ENCODE measurements at regions not wholly inside any gene's neighbourhood (a gene's known extent, or its start where the extent isn't known, plus 50 kb on each side); places are given as distances from the start of the nearest gene placed in this dataset.
"Not testable (repeated sequence)": the region's sequence is repeated elsewhere in the genome, so short reads cannot be mapped to it uniquely, and the experiment has no call there.

DNA sequence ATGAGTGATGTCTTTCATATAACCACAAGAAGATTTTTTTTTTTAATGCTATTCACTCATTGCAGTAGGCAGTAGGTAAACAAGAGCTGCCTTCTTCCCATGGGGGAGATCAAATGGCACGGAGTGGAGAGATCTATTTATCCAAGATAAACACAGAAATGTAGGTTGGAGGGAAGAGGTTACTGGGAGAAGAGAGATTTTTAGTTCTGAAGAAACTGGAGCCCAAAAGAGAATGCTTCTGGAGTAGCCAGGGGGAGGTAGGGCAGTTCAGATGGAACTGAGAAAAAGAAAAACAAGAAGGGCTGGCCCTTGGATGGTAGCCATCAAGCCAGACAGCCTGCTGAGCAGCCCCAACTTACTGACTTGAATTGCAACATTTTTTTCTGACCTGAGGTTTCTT is 270.1 kb upstream of the TPK1 start:
- H3K4me3 ChIP-seq (ENCODE audit: low read depth in 1 of 2, low read length in 1 of 2) = no peak overlapping the region
- H3K27me3 ChIP-seq = no peaks in the 10 kb centered on the region
- no peak overlapping the region for H3K27ac ChIP-seq
- H3K36me3 ChIP-seq = no peaks in the 10 kb centered on the region
- TF ChIP-seq CTCF (IDR thresholded peaks at IDR 0.05) = no peak
- H3K4me1 ChIP-seq (ENCODE audit: control insufficient read depth in 1 of 2, insufficient read depth in 1 of 2, low read depth in 1 of 2, low read length in 1 of 2) = no peaks in the 10 kb centered on the region
- H3K9me3 ChIP-seq = no peaks in the 10 kb centered on the region

- Histone ChIP-seq H3K9me3 (no peaks in the 10 kb centered on the region), H3K4me3 (ENCODE audit: low read depth in 1 of 2, low read length in 1 of 2) (no peak overlapping the region)
Measured at GRCh38 chr7:145105561-145105960, 269.7 kb upstream of the TPK1 start.

DNA sequence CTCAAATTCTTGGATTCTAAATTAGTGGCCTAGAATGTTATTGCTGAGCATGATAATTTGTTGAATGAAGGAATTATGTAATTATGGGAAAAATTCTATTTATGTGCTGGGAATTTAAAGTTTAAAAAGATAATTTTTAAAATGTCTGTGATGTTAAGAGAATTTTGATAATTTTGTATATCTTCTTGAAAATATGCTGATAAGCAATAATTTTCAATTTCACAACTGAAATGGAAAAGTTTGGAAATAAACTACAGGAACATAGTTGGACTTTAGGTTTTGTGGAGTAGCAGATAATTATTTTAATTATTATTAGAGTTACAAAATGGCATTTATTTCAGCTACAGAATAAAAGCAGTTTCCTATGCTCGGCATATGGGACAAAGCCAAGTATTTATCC is 268.5 kb upstream of the TPK1 start:
- H3K4me3 ChIP-seq (ENCODE audit: low read depth in 1 of 2, low read length in 1 of 2) = no peak overlapping the region
- no peak overlapping the region for H3K27ac ChIP-seq
- no peaks in the 10 kb centered on the region for H3K9me3 ChIP-seq
- no peak for TF ChIP-seq CTCF (IDR thresholded peaks at IDR 0.05)
- no peaks in the 10 kb centered on the region for H3K27me3 ChIP-seq
- H3K4me1 ChIP-seq (ENCODE audit: control insufficient read depth in 1 of 2, insufficient read depth in 1 of 2, low read depth in 1 of 2, low read length in 1 of 2) = no peaks in the 10 kb centered on the region
- H3K36me3 ChIP-seq = no peaks in the 10 kb centered on the region

More at GRCh38 chr7:145105561-145105960, 269.7 kb upstream of the TPK1 start:
- Histone ChIP-seq H3K27ac (no peak overlapping the region), H3K27me3 (no peaks in the 10 kb centered on the region), H3K36me3 (no peaks in the 10 kb centered on the region), H3K4me1 (ENCODE audit: control insufficient read depth in 1 of 2, insufficient read depth in 1 of 2, low read depth in 1 of 2, low read length in 1 of 2) (no peaks in the 10 kb centered on the region)
- TF ChIP-seq CTCF (IDR thresholded peaks at IDR 0.05) = no peak

- H3K9me3 ChIP-seq; H3K36me3 ChIP-seq; H3K4me3 ChIP-seq (ENCODE audit: low read depth in 1 of 2, low read length in 1 of 2); H3K27me3 ChIP-seq; H3K4me1 ChIP-seq (ENCODE audit: control insufficient read depth in 1 of 2, insufficient read depth in 1 of 2, low read depth in 1 of 2, low read length in 1 of 2); H3K27ac ChIP-seq: not testable (repeated sequence)
Measured at GRCh38 chr7:145102199-145102598, 266.3 kb upstream of the TPK1 start.

GRCh38 chr7:145092766-145093165 is 256.9 kb upstream of the TPK1 start:
- no peak for TF ChIP-seq CTCF (IDR thresholded peaks at IDR 0.05)
- H3K27me3 ChIP-seq = no peaks in the 10 kb centered on the region

DNA sequence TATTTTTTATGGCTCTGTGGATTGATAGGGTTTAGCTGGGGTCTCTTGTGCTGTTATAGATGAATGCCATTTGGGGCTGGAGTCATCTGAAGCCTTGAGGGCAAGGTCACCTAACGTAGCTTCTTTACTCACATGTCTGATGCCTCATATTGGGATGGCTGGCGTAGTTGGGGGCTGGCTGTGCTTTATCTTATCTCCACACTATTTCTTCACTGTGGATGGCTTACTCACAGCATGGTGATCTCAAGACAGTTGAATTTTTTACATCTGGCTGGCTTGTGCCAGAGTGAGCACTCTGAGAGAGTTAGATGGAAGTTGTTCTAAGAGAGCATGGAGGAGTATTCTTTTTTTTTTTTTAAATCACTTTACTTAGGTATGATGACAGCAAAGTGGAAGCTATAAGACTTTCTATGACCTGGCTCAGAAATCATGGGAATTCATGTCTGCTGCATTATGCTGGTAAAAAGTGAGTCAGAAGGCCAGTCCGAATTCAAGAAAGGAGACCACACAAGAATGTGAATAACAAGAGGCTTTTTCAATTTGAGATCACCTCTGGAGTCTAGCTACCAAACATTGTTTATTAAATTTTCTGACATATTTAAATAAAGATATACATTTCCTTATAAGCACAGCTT is 252.4 kb upstream of the TPK1 start:
- TF ChIP-seq CTCF (IDR thresholded peaks at IDR 0.05) = no peak
- H3K9me3 ChIP-seq = no peaks in the 10 kb centered on the region
- H3K4me3 ChIP-seq (ENCODE audit: low read depth in 1 of 2, low read length in 1 of 2) = no peak overlapping the region
- H3K27ac ChIP-seq = no peak overlapping the region
- no peaks in the 10 kb centered on the region for H3K27me3 ChIP-seq
- H3K4me1 ChIP-seq (ENCODE audit: control insufficient read depth in 1 of 2, insufficient read depth in 1 of 2, low read depth in 1 of 2, low read length in 1 of 2) = no peaks in the 10 kb centered on the region
- no peaks in the 10 kb centered on the region for H3K36me3 ChIP-seq

More at GRCh38 chr7:145092766-145093165, 256.9 kb upstream of the TPK1 start:
- no peaks in the 10 kb centered on the region for H3K36me3 ChIP-seq
- no peaks in the 10 kb centered on the region for H3K9me3 ChIP-seq
- H3K4me1 ChIP-seq (ENCODE audit: control insufficient read depth in 1 of 2, insufficient read depth in 1 of 2, low read depth in 1 of 2, low read length in 1 of 2) = no peaks in the 10 kb centered on the region
- H3K27ac ChIP-seq = no peak overlapping the region
- H3K4me3 ChIP-seq (ENCODE audit: low read depth in 1 of 2, low read length in 1 of 2) = no peak overlapping the region

Data from neutrophil (primary cell).